A204.1 (cell line): ENCODE measurements at regions not wholly inside any gene's neighbourhood (a gene's known extent, or its start where the extent isn't known, plus 50 kb on each side); places are given as distances from the start of the nearest gene placed in this dataset.

Experiments
- FAIRE-seq: peaks from 2 replicates; lab custom pipeline; 2012; peaks lifted over from hg19 to GRCh38; lab: Jason Lieb, UNC

- FAIRE-seq: no peak
Observed at GRCh38 chr7:42432644-42433043, 195.6 kb upstream of the GLI3 start.

GRCh38 chr7:42431873-42432272 lies 194.9 kb upstream of the GLI3 start:
- FAIRE-seq: no peak

GRCh38 chr7:42429339-42429738 lies 192.3 kb upstream of the GLI3 start:
- no peak for FAIRE-seq

- FAIRE-seq: no peak
Observed at GRCh38 chr7:42426163-42426562, 189.2 kb upstream of the GLI3 start.

- FAIRE-seq: no peak
Observed at GRCh38 chr7:42414941-42415505, 178.0 kb upstream of the GLI3 start.

GRCh38 chr7:42414028-42414427 lies 177.0 kb upstream of the GLI3 start:
- FAIRE-seq: no peak

GRCh38 chr7:42409296-42409695 lies 172.3 kb upstream of the GLI3 start:
- no peak for FAIRE-seq

GRCh38 chr7:42407833-42408232 lies 170.8 kb upstream of the GLI3 start:
- FAIRE-seq: no peak

- no peak for FAIRE-seq
Observed at GRCh38 chr7:42407021-42407710, 170.2 kb upstream of the GLI3 start.

GRCh38 chr7:42406358-42406757 lies 169.3 kb upstream of the GLI3 start:
- FAIRE-seq: no peak

GRCh38 chr7:42405782-42406181 lies 168.8 kb upstream of the GLI3 start:
- no peak for FAIRE-seq

GRCh38 chr7:42403831-42404230 lies 166.8 kb upstream of the GLI3 start:
- no peak for FAIRE-seq

- FAIRE-seq: no peak
Observed at GRCh38 chr7:42400961-42401360, 164.0 kb upstream of the GLI3 start.

GRCh38 chr7:42400211-42400772 lies 163.3 kb upstream of the GLI3 start:
- FAIRE-seq: no peak

- FAIRE-seq: no peak
Observed at GRCh38 chr7:42395607-42396006, 158.6 kb upstream of the GLI3 start.

- no peak for FAIRE-seq
Observed at GRCh38 chr7:42392826-42393225, 155.8 kb upstream of the GLI3 start.

GRCh38 chr7:42389697-42390096 lies 152.7 kb upstream of the GLI3 start:
- FAIRE-seq: no peak

GRCh38 chr7:42385912-42386311 lies 148.9 kb upstream of the GLI3 start:
- no peak for FAIRE-seq

- FAIRE-seq: no peak
Observed at GRCh38 chr7:42381161-42381560, 144.2 kb upstream of the GLI3 start.

- no peak for FAIRE-seq
Observed at GRCh38 chr7:42380401-42380800, 143.4 kb upstream of the GLI3 start.

GRCh38 chr7:42378149-42378548 lies 141.1 kb upstream of the GLI3 start:
- FAIRE-seq: no peak

- no peak for FAIRE-seq
Observed at GRCh38 chr7:42373285-42373684, 136.3 kb upstream of the GLI3 start.

- FAIRE-seq: no peak
Observed at GRCh38 chr7:42372479-42372878, 135.5 kb upstream of the GLI3 start.

GRCh38 chr7:42359946-42360345 lies 122.9 kb upstream of the GLI3 start:
- FAIRE-seq: no peak
